ENCODE measurements at regions not wholly inside any gene's neighbourhood (a gene's known extent, or its start where the extent isn't known, plus 50 kb on each side); places are given as distances from the start of the nearest gene placed in this dataset.

DNA sequence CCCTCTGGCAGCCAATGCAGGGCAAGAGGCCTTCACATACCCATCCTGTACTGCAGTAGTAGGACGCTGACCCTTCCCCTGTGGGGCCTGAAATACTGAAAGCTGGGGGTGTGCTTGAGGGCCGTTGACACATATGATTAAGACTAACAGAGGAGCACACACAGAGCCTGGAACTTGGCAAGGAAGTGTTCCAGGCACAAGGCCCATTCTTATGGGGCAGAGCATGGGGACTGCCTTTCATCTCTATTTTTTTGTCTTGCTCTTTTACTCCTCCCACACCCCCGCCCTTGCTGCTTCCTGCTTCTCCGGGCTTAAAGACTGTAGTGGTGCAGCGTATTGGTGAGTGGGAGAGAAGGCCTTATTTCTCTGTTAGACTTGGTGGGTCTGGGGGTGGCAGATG lies 137.4 kb downstream of the BACH1 start:
- intact Hi-C loops (cut with DNase I), result no loop called here
- DNase-seq, result no peak

DNA sequence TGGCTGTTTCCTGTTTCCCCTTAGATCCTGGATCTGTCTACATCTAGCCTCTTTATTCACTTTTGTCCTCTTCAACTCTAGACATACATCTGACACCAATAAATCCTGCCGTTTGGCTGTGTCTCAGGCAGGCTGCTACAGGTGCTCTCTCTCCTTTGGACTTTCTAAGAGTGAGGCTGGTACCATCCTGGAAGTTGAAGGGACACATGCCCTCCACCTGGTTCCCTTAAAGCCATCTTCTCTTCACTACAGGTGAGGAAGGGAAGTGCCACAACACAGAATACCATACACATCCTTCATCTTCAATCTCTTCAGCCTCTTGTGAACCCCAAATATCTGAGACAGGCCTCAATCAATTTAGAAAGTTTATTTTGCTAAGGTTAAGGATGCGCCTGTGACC lies 137.9 kb downstream of the BACH1 start:
- DNase-seq, result no peak
- intact Hi-C loops (cut with DNase I), result no loop called here

DNA sequence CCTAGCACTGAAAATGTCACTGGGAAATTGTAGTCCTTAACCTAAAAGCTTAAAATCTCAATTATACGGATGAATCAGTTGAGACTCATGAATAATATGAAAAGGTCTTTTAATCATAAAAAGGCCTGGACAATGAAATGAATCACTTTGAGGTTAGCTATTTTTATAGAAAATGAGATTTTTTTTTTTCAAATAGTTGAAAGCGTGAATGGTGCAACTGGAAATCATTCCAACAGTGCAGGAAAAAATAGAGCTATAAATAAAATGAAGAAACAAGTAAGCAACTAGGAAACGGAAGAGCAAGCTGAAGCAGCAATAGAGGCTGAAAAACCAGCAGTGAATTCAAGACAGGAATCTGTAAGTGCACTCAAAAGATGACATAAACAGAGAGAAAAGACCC lies 142.9 kb downstream of the BACH1 start:
- intact Hi-C loops (cut with DNase I), result no loop called here
- DNase-seq, result no peak

DNA sequence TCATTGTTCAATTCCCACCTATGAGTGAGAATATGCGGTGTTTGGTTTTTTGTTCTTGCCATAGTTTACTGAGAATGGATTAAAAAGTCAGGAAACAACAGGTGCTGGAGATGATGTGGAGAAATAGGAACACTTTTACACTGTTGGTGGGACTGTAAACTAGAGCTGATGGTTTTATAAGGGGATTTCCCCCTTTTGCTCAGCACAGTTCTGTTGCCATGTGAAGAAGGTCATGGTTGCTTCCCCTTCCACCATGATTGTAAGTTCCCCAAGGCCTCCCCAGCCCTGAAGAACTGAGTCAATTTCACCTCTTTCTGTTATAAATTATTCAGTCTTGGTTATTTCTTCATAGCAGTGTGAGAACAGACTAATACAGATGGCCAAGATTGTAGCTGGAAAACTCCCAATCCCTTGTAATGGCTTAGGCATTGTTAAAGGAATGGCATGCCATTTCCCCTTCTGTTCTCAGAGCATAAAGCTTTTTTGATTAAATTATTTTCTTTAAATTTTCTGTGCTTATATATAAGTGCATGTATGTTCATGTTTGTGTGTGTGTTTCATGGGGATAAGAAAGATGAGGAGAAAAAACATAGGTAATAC lies 144.8 kb downstream of the BACH1 start:
- intact Hi-C loops (cut with DNase I), result no loop called here
- DNase-seq, result no peak

DNA sequence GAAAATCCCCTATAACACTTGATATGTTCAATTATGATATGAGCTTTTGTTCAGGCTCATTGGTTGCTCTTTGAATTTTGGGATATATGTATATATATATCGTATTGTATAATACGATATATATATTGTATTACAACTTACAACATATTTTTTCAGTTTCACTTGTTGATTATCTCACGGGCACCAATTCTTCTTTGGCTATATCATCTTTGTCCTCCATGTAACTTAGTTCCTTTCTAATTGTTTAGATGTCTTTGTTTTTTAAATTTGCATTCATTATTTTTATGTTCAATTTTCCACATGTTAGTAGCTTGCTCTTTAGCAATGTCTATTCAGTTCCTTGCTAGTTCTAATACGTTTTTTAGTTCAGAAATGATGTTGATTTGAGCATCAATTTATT lies 150.0 kb downstream of the BACH1 start:
- intact Hi-C loops (cut with DNase I), result no loop called here
- no peak for DNase-seq

DNA sequence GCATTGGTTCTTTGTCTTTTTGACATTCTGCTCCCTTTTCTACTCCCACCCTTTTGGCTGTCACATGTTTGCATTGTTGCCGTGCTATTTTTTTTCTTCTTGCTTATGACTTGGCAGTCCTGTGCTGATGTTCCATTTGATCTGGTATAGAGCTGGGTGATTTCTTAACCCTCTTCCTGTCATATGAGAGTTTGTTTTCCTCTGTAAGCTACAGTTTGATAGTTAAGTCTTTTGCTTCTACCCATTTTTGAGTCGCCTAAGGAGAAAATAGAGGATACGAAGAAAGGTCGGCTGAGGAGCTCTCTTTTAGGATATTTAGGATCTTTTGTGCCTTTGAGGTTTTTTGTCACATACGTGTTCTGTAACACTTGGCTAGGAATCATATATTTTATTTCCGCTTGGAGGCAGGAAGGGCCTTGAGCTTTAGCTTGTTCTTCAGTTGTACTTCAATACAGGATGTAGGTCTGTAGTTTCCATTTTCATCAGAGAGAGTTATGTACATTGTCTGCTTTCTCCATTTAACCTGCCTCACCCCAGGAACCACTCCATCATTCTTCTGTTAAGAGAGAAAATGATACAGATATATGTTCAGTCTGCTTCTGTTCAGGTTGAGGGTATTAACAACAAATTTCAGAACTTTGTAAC lies 150.7 kb downstream of the BACH1 start:
- DNase-seq, result no peak
- intact Hi-C loops (cut with DNase I), result no loop called here

DNA sequence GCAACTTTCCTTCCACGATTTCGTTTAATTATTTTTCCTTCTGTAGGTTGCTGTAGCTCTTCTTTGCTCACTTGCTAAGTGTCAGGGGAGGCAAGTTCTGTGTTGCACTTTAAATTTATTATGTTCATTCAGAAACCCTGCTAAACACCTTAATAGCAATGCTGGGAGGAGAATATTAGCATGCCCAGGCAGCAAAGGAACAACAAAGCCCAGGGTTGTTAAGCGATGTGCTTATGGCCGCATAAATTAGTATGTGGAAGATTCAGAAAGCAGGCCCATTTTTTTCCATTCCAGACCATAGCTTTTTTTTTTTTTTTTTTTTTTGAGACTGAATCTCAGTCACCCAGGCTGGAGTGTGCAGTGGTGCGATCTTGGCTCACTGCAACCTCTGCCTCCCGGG lies 151.3 kb downstream of the BACH1 start:
- intact Hi-C loops (cut with DNase I), result no loop called here

DNA sequence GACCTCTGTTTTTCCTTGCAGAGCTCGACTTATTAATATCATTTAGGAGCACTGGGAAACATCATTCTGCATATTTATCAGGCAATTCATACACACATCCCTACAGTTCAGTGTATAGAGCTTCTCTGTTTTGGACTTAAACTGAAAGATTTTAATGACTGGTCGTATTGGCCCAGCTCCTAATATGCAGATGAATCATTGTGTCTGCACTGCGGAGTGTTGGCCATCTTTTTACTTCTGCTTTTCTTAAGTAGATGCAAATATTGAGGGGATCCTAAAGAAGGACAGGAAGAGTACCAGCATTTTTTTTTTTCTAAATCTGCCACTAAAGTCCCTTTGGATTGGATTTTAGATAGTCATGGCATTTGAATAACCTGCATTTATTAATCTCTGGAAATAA lies 154.8 kb downstream of the BACH1 start:
- no peak for DNase-seq
- intact Hi-C loops (cut with DNase I), result no loop called here

More for the DNA sequence above, 151.3 kb downstream of the BACH1 start:
- no peak for DNase-seq

DNA sequence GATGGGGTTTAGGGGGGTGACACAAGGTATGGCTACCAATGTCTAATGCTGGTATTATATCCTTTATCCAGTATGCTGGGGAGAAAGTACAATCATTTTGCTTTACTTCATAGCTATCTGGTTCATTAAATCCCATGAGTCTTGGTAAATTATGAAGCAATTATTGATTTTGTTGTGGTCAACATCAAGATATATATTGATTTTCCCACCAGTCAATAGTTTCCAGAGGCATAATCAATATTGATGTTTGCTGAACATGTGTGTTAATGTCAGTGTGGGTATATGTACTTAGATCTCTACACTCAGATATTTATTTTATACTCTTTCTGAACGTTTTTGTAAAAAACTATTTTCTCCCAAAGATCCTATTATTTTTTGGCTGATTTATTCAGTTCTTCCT lies 155.5 kb downstream of the BACH1 start:
- intact Hi-C loops (cut with DNase I), result no loop called here
- DNase-seq, result no peak

DNA sequence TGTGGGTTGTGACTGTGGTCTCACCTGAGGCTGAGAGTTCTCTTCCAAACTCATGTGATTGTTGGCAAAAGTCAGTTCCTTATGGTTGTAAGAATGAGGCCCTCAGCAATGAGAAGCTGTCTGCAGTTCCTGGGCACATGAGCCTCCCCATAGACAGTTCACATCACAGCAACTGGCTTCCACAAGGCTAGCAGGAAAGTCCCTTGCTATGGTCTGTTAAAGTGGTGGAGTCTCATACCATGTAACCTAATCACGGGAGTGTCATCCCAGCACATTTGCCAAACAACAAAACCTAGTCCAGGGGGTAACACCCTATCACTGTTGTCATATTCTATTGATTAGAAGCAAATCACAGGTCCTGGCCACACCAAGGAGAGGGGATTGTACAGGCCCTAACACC lies 163.8 kb downstream of the BACH1 start:
- DNase-seq, result no peak
- intact Hi-C loops (cut with DNase I), result no loop called here

DNA sequence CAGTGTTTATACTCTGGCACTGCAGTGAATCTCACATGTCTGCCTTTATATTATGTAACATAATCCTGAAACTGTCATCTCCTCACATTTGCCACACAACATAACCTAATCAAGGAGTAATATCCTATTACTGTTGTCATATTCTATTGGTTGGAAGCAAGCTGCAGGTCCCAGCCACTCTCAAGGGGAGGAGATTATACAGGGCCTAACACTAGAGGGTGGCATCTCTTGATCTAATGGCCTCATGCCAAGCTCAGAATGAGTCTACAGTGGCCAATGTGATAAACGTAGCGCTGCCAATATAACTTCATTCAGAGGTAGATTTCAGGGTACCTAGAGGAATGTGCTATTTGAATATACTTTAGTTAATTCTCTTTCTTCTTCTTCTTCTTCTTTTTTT lies 166.8 kb downstream of the BACH1 start:
- intact Hi-C loops (cut with DNase I), result no loop called here
- no peak for DNase-seq

DNA sequence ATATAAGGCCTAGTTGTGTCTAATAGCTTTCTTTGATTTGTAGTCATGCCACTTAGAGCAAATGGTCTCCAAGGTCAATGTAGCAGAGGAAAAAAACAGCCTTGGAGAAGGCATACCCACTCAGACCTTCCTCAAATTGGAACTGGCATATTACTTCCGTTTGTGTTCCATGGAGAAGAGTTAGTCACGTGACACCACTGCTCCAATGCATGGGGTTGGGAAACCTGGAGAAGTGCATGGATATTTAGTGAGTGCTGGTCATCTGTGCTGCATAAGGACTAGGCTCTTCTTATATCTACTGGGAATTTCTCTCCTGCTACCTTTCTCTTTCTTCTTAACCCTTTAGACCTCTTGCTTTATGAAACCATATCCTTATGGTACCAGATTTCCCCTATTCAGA lies 167.8 kb downstream of the BACH1 start:
- DNase-seq, result no peak
- intact Hi-C loops (cut with DNase I), result no loop called here

DNA sequence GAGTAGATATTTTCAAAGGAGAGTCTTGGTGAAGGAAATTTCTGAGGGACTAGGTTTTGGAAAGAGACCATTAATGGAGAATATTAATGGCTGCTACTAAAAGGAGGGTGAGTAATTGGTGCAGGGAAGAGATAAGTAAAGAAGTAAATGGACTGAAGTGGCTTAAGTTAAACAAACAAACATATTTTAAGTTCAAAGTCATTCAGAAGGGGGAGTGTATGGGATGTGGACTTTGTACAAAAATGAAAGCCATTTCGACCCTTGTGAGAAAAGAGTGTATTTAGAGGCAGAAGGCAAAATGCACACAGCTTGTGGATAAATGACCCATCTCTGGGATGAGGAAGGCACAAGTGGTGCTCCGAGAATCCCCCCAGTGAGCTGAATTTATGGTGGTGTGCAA lies 171.7 kb downstream of the BACH1 start:
- intact Hi-C loops (cut with DNase I), result loop anchor here (10.0 kb wide), 1 partner anchor 374 kb away; no protein-coding TSS in a partner anchor
- DNase-seq, result no peak

DNA sequence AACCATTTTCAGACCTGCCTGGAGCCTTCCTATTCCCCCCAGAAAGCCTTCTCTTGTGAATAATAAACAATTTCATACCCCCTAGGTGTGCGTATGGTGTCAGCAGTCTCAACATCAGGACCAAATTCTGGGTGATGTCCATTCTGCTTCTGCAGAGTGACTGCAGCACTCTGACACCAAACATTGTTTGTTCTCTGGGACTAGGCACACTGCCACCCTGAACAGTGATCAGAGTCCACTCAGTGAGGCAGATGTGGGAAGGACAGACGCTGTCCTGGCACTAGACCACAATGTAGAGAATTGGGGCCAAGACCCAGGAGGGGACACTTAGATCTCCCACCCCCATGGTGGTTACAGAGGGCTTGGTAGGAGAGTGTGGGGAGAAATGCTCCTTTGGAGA lies 175.1 kb downstream of the BACH1 start:
- peak in 2 of 42 donors; percentile 17 to 19 for DNase-seq

DNA sequence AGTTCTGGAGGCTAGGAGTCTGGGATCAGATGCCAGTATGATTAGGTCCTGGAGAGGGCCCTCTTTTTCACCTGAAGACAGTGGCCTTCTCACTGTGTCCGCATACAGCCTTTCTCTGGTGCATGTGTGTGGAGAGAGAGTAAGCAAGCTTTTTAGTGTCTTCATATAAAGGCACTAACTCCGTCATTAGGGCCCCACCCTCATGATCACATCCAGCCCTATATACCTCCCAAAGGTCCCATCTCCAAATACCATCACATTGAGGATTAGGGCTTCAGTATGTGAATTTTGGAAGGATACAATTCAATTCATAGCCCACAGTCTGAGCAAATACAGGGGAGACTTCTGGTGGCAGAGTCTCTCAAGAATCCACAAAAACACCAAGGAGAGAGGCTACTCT lies 176.6 kb downstream of the BACH1 start:
- DNase-seq, result no peak
- intact Hi-C loops (cut with DNase I), result loop anchor here (10.0 kb wide), 1 partner anchor 369 kb away; no protein-coding TSS in a partner anchor

More for the DNA sequence above, 175.1 kb downstream of the BACH1 start:
- intact Hi-C loops (cut with DNase I), result loop anchor here (10.0 kb wide), 1 partner anchor 371 kb away; no protein-coding TSS in a partner anchor

DNA sequence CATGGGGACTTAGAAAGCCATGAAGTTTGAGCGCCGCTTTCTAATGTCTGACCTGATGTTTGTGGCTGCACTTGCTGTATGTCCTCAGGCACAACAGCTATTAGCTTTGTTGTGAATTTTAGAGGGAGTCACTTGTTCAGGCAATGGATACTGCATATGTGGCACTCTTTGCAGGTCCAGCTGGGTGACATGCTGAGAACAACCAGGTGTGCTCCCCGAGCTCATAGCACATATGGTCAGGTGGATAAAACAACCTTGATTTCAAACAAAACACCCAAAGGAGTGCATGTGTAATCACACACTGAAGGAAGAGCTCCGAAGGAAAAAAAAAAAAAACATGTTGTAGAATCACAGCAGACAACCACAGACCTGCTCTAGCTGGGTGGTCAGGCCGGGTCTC lies 178.6 kb downstream of the BACH1 start:
- intact Hi-C loops (cut with DNase I), result loop anchor here (10.0 kb wide), 1 partner anchor 367 kb away; no protein-coding TSS in a partner anchor
- no peak for DNase-seq

DNA sequence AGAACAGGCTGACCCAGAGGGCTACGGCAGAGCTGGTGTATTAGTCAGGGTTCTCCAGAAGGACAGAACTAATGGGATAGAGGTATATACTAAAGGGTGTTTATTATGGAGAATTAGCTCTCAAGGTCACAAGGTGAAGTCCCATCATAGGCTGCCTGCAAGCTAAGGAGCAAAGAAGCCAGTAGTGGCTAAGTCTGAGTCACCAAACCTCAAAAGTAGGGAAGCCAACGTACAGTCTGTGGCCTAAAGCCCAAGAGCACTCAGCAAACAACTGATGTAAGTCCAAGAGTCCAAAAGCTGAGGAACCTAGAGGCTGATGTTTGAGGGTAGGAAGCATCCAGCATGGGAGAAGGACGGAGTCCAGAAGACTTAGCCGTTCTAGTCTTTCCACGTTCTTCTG lies 179.2 kb downstream of the BACH1 start:
- intact Hi-C loops (cut with DNase I), result loop anchor here (10.0 kb wide), 1 partner anchor 367 kb away; no protein-coding TSS in a partner anchor
- no peak for DNase-seq

DNA sequence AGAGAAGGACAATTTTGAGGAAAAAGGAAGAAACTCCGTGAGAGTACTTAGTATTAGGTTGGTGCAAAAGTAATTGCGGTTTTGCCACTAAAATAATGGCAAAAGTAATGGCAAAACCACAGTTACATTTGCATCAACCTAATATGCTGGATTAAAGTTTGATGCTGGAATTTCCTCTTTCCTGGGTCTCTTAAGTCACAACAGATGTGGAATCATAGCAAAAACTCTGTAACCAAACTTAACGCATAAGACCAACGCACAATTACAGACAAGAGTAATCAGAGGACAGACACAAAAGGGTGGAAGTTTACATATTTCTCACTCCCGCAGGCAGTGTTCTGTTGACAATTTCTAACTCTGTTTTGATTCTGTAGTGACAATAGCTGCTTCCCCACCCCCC lies 182.4 kb downstream of the BACH1 start:
- no peak for DNase-seq
- intact Hi-C loops (cut with DNase I), result no loop called here

DNA sequence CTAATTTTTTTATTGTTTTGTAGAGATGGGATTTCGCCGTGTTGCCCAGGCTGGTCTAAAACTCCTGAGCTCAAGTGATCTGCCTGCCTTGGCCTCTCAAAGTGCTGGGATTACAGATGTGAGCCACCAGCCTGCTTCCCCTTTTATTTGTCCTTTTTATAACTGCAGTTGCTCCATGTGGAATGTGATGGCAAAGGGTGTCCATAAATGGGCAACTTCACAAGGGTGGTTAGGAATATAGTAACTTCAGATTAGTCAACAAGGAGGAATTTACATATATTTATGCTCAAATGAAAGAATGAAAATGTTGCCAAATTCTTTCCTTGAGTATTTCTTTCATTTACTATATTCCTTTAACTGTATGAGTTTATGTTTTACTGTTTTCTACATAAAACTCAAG lies 182.9 kb downstream of the BACH1 start:
- no peak for DNase-seq
- intact Hi-C loops (cut with DNase I), result no loop called here

DNA sequence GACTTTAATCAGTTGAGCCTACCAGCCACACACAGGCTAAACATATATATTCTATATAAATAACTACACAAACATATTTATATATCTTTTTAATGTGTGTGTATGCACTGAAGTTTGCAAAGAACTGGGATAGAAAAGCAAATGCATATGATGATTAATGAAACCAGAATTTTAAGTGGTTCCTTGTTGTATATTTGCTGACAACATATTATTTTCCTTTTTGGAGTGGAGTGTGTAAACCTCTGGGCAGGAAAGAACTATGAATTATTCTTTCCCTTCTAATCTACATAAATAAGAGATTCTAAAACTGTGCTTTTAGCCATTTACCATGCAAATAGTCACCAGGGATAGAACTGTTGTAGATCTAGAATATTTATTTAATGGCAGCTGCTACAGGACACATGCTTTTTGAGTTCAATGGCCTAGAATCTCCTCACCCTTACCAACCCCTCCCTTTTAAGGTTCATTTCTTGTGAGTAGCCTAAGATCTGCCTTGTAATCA lies 187.6 kb downstream of the BACH1 start:
- DNase-seq, result no peak
- intact Hi-C loops (cut with DNase I), result no loop called here

Data from head of caudate nucleus (tissue), 42 donors.